Calu3 (cell line): ENCODE measurements at regions not wholly inside any gene's neighbourhood (a gene's known extent, or its start where the extent isn't known, plus 50 kb on each side); places are given as distances from the start of the nearest gene placed in this dataset.

Experiments used
- BruUV-seq: library from RNA; stranded (reverse); fragments of 400-500 nt; replicated peaks from 2 replicates; lab custom pipeline; 2021; lab: Mats Ljungman, UMichigan
- CTCF ChIA-PET: fragments of 300-600 bp; sonication (Branson Sonifier 250); formaldehyde crosslinking; loops from one replicate; lab custom pipeline; 2022; ENCODE audit warnings: antibody characterized with exemption; lab: Charles Lee
- DNase-seq: peaks from one replicate; pipeline ENCODE4 v3.0.0; 2022
- H3K27ac Mint-ChIP-seq: one replicate; pipeline ENCODE4 v1.8.0; 2022; ENCODE audit warnings: mixed read lengths; ENCODE audit not compliant: unreplicated experiment
- H3K27me3 Mint-ChIP-seq: one replicate; pipeline ENCODE4 v1.8.0; 2022; ENCODE audit warnings: mixed read lengths; ENCODE audit not compliant: unreplicated experiment
- H3K36me3 Mint-ChIP-seq: one replicate; pipeline ENCODE4 v1.8.0; 2022; ENCODE audit warnings: mild to moderate bottlenecking, moderate library complexity, mixed read lengths; ENCODE audit not compliant: insufficient read depth, unreplicated experiment
- H3K4me1 Mint-ChIP-seq: one replicate; pipeline ENCODE4 v1.8.0; 2022; ENCODE audit warnings: mild to moderate bottlenecking, low read depth, mixed read lengths; ENCODE audit not compliant: unreplicated experiment
- H3K4me3 Mint-ChIP-seq: one replicate; pipeline ENCODE4 v1.8.0; 2022; ENCODE audit warnings: mild to moderate bottlenecking, low read depth, moderate library complexity, mixed read lengths; ENCODE audit not compliant: unreplicated experiment
- H3K9me3 Mint-ChIP-seq: one replicate; pipeline ENCODE4 v1.8.0; 2022; ENCODE audit warnings: low read depth, mixed read lengths; ENCODE audit not compliant: unreplicated experiment
- CTCF ChIP-seq: fragments of 200-600 bp; IDR thresholded peaks from one replicate; pipeline ENCODE4 v1.8.0; 2022; ENCODE audit warnings: antibody characterized with exemption; ENCODE audit not compliant: unreplicated experiment
- intact Hi-C: fragments of 100-400 bp; cut with micrococcal nuclease; formaldehyde crosslinking; loops from one replicate; pipeline ENCODE4 v1.10.0; 2022; ENCODE audit not compliant: unreplicated experiment

- CTCF ChIA-PET = no interaction called here
- DNase-seq = no peak
- no peak for TF ChIP-seq CTCF
These were observed 195.6 kb upstream of the ZRANB2 start for GRCh38 chr1:71276466-71276865.

GRCh38 chr1:71273334-71273733 lies 192.5 kb upstream of the ZRANB2 start:
- CTCF ChIA-PET = interaction anchor here (0.6 kb wide), 1 partner anchor 416 kb away, joined by 5 read pairs; no protein-coding TSS in a partner anchor
- no peak for TF ChIP-seq CTCF
- H3K4me3 Mint-ChIP-seq = no peak overlapping the region

More at GRCh38 chr1:71276466-71276865, 195.6 kb upstream of the ZRANB2 start:
- Mint-ChIP-seq H3K9me3 (peaks cover 5% of the 10 kb centered on the region), H3K36me3 (no peaks in the 10 kb centered on the region), H3K27me3 (no peaks in the 10 kb centered on the region), H3K4me1 (no peaks in the 10 kb centered on the region), H3K4me3 (no peak overlapping the region), H3K27ac (no peak overlapping the region)
- intact Hi-C loops = no loop called here
- no TSS peak for BruUV-seq

GRCh38 chr1:71270394-71270915 lies 189.6 kb upstream of the ZRANB2 start:
- DNase-seq = no peak
- H3K4me1 Mint-ChIP-seq = no peaks in the 10 kb centered on the region
- peaks cover 8% of the 10 kb centered on the region for H3K9me3 Mint-ChIP-seq
- no TSS peak for BruUV-seq
- CTCF ChIA-PET = no interaction called here
- no peak overlapping the region for H3K27ac Mint-ChIP-seq
- intact Hi-C loops = no loop called here
- H3K4me3 Mint-ChIP-seq = no peak overlapping the region
- no peaks in the 10 kb centered on the region for H3K27me3 Mint-ChIP-seq
- no peak for TF ChIP-seq CTCF
- no peaks in the 10 kb centered on the region for H3K36me3 Mint-ChIP-seq

More at GRCh38 chr1:71273334-71273733, 192.5 kb upstream of the ZRANB2 start:
- no peaks in the 10 kb centered on the region for H3K27me3 Mint-ChIP-seq
- no peaks in the 10 kb centered on the region for H3K4me1 Mint-ChIP-seq
- no TSS peak for BruUV-seq
- peaks cover 2% of the 10 kb centered on the region for H3K9me3 Mint-ChIP-seq
- H3K36me3 Mint-ChIP-seq = no peaks in the 10 kb centered on the region
- DNase-seq = no peak
- intact Hi-C loops = no loop called here
- no peak overlapping the region for H3K27ac Mint-ChIP-seq

GRCh38 chr1:71269818-71270217 lies 189.0 kb upstream of the ZRANB2 start:
- H3K36me3 Mint-ChIP-seq = no peaks in the 10 kb centered on the region
- intact Hi-C loops = no loop called here
- no peak overlapping the region for H3K27ac Mint-ChIP-seq
- H3K9me3 Mint-ChIP-seq = peaks cover 8% of the 10 kb centered on the region
- no peaks in the 10 kb centered on the region for H3K27me3 Mint-ChIP-seq
- BruUV-seq = no TSS peak
- CTCF ChIA-PET = no interaction called here
- H3K4me3 Mint-ChIP-seq = no peak overlapping the region
- no peak for TF ChIP-seq CTCF
- no peaks in the 10 kb centered on the region for H3K4me1 Mint-ChIP-seq
- no peak for DNase-seq
